ENCODE measurements at regions not wholly inside any gene's neighbourhood (a gene's known extent, or its start where the extent isn't known, plus 50 kb on each side); places are given as distances from the start of the nearest gene placed in this dataset.

- H3K36me3 ChIP-seq (ENCODE audit: control insufficient read depth in 1 of 2, insufficient read depth in 2 of 2, low read length in 2 of 2): no peaks in the 10 kb centered on the region
- ChIA-PET POLR2A (no interaction called here), CTCF (no interaction called here), RAD21 (ENCODE audit: low non-redundant PET in 1 of 2, low total read pairs in 2 of 2, uncharacterized antibody in 2 of 2, unreplicated experiment in 2 of 2) (no interaction called here)
- intact Hi-C loops (cut with micrococcal nuclease): loop anchor here (1.0 to 10.0 kb wide), 2 partner anchors 98 to 1337 kb away; no protein-coding TSS in a partner anchor
- DNase-seq (ENCODE audit: low read depth, low spot score): peak; percentile 73
- H3K4me1 ChIP-seq (ENCODE audit: control insufficient read depth in 1 of 2, insufficient read depth in 2 of 2, low read length in 2 of 2): peaks cover 0 to 7% of the 10 kb centered on the region in 2 experiments; a peak in 1 of 4 replicates
- H2AFZ ChIP-seq (ENCODE audit: low read depth, low read length, poor library complexity, severe bottlenecking): peak overlapping the region; percentile 91
- H3K27me3 ChIP-seq (ENCODE audit: insufficient read depth, low read length): no peaks in the 10 kb centered on the region
- H3K9ac ChIP-seq (ENCODE audit: low read length): peak overlapping the region; percentile 34
- peak; percentile 100 for ATAC-seq
- H3K9me3 ChIP-seq (ENCODE audit: control insufficient read depth in 1 of 2, insufficient read depth in 1 of 2, low read depth in 1 of 2, low read length in 2 of 2): no peaks in the 10 kb centered on the region
- peak overlapping the region; percentile 75 for H3K4me2 ChIP-seq (ENCODE audit: low read length)
- TF ChIP-seq EGR1 (IDR thresholded peaks at IDR 0.05; ENCODE audit: low read depth) (no peak), CTCF (IDR thresholded peaks at IDR 0.05 in 2 of 3, conservative IDR thresholded peaks at IDR 0.05 in 1 of 3; ENCODE audit: borderline replicate concordance in 1 of 3, insufficient read depth in 1 of 3, low read depth in 2 of 3, low read length in 2 of 3) (peak; percentile 78 to 97 (median 93)), RAD21 (IDR thresholded peaks at IDR 0.05; ENCODE audit: low read depth) (peak; percentile 83), MAX (IDR thresholded peaks at IDR 0.05) (peak; percentile 30; the same call in 1 of the 2 replicates), YY1 (IDR thresholded peaks at IDR 0.05; ENCODE audit: extremely low read depth, insufficient replicate concordance, low read depth, low read length) (peak; percentile 58), CBX3 (IDR thresholded peaks at IDR 0.05; ENCODE audit: low read depth) (peak; percentile 86; the same call in 1 of the 2 replicates), POLR2AphosphoS5 (IDR thresholded peaks at IDR 0.05; ENCODE audit: low read depth, low read length) (peak; percentile 59), JUND (IDR thresholded peaks at IDR 0.05) (no peak), SP1 (IDR thresholded peaks at IDR 0.05; ENCODE audit: low read depth) (no peak), ELF1 (IDR thresholded peaks at IDR 0.05; ENCODE audit: borderline replicate concordance, low read depth) (peak; percentile 34; the same call in 1 of the 2 replicates), FOSL1 (IDR thresholded peaks at IDR 0.05; ENCODE audit: low read depth) (no peak)
- no TSS peak for BruUV-seq (replicated peaks)
- no peak overlapping the region for H3K27ac ChIP-seq (ENCODE audit: low read depth, low read length)
- no peaks in the 10 kb centered on the region for H3K79me2 ChIP-seq (ENCODE audit: insufficient read depth, low read length)
- H3K4me3 ChIP-seq (replicated peaks in 1 of 2; ENCODE audit: low read depth in 1 of 2, low read length in 2 of 2): peak overlapping the region; percentile 43 to 54
- H3K9me2 ChIP-seq (ENCODE audit: insufficient read depth): no peaks in the 10 kb centered on the region
- no peaks in the 10 kb centered on the region for H4K20me1 ChIP-seq (ENCODE audit: insufficient read depth)
Measured at GRCh38 chr6:156662025-156662445, 115.1 kb upstream of the ARID1B start.
